ENCODE measurements at regions not wholly inside any gene's neighbourhood (a gene's known extent, or its start where the extent isn't known, plus 50 kb on each side); places are given as distances from the start of the nearest gene placed in this dataset.

DNA sequence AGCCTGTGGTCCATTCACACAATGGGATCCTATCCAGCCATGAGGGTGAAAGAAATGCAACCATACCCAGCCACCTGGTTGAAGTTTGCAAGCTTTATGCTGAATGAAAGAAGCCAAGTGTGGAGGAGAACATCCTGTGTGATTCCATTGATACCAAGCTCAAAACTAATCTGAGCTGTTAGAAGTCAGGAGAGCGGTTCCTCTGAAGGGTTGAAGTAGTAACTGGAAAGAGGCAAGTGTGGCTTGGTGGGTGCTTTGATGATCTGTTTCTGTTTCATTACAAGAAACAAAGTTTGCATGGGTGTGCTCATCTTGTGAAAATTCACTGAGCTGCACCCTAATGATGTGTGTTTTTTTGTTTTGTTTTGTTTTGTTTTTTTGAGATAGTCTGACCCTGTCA lies 99.4 kb downstream of the SALL1 start:
- Histone ChIP-seq H3K27me3 (ENCODE audit: low read length) (no peaks in the 10 kb centered on the region), H3F3A (ENCODE audit: low read length, unreplicated experiment) (no peaks in the 10 kb centered on the region), H3K4me1 (ENCODE audit: insufficient read depth, low read length) (no peaks in the 10 kb centered on the region), H3K9me2 (replicated peaks; ENCODE audit: low read length) (no peaks in the 10 kb centered on the region), H3K9ac (ENCODE audit: low read length) (no peak overlapping the region), H4K20me1 (ENCODE audit: low read length) (no peaks in the 10 kb centered on the region), H3K9me3 (ENCODE audit: low read length) (no peaks in the 10 kb centered on the region), H3K4me3 (ENCODE audit: low read length) (no peak overlapping the region), H3K79me2 (ENCODE audit: low read length) (no peaks in the 10 kb centered on the region), H3K27ac (ENCODE audit: low read length) (no peak overlapping the region), H3K36me3 (ENCODE audit: low read depth, low read length) (no peaks in the 10 kb centered on the region), H3K4me2 (ENCODE audit: low read length) (no peak overlapping the region), H2AFZ (ENCODE audit: low read length) (no peak overlapping the region)
- DNase-seq (no peak), ATAC-seq (no peak)
- intact Hi-C loops (cut with micrococcal nuclease), result no loop called here
- TF ChIP-seq EZH2phosphoT487 (IDR thresholded peaks at IDR 0.05; ENCODE audit: borderline replicate concordance, low read length), result no peak
- no peak for TF ChIP-seq EZH2 (IDR thresholded peaks at IDR 0.05; ENCODE audit: low read length, unreplicated experiment)
- TF ChIP-seq, protein P1, sequence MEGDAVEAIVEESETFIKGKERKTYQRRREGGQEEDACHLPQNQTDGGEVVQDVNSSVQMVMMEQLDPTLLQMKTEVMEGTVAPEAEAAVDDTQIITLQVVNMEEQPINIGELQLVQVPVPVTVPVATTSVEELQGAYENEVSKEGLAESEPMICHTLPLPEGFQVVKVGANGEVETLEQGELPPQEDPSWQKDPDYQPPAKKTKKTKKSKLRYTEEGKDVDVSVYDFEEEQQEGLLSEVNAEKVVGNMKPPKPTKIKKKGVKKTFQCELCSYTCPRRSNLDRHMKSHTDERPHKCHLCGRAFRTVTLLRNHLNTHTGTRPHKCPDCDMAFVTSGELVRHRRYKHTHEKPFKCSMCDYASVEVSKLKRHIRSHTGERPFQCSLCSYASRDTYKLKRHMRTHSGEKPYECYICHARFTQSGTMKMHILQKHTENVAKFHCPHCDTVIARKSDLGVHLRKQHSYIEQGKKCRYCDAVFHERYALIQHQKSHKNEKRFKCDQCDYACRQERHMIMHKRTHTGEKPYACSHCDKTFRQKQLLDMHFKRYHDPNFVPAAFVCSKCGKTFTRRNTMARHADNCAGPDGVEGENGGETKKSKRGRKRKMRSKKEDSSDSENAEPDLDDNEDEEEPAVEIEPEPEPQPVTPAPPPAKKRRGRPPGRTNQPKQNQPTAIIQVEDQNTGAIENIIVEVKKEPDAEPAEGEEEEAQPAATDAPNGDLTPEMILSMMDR (conservative IDR thresholded peaks at IDR 0.05; ENCODE audit: low read depth, low read length), result no peak
- POLR2A ChIA-PET (ENCODE audit: unreplicated experiment), result interaction anchor here (0.6 kb wide), 1 partner anchor 185 kb away, joined by 4 read pairs; no protein-coding TSS in a partner anchor
- CTCF ChIA-PET, result no interaction called here
- no TSS peak for BruUV-seq (replicated peaks)

DNA sequence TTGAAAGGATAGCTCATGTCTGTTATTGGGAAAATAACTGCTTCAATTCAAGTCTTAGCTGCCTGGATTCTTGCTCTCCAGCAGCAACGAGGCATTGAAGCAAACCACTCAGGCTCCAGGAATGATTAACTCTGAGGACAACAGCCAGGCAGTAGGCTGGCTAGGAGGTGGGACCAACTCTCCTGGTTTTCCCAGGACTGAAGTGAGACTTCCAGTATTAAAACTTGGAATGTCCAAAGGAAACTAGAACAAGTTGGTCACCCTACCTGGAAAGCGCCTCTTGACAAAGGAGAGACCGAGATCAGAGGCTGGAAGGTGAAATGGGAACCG lies 100.7 kb downstream of the SALL1 start:
- no peaks in the 10 kb centered on the region for H3K4me1 ChIP-seq (ENCODE audit: insufficient read depth, low read length)
- no peaks in the 10 kb centered on the region for H3K27me3 ChIP-seq (ENCODE audit: low read length)
- H3K27ac ChIP-seq (ENCODE audit: low read length), result no peak overlapping the region
- DNase-seq, result no peak
- no TSS peak for BruUV-seq (replicated peaks)
- no peak overlapping the region for H3K4me2 ChIP-seq (ENCODE audit: low read length)
- no peak for ATAC-seq
- no peak for TF ChIP-seq EZH2 (IDR thresholded peaks at IDR 0.05; ENCODE audit: low read length, unreplicated experiment)
- H3K79me2 ChIP-seq (ENCODE audit: low read length), result no peaks in the 10 kb centered on the region
- H3K9ac ChIP-seq (ENCODE audit: low read length), result no peak overlapping the region
- no peaks in the 10 kb centered on the region for H3K9me2 ChIP-seq (replicated peaks; ENCODE audit: low read length)
- no peak overlapping the region for H2AFZ ChIP-seq (ENCODE audit: low read length)
- H3K4me3 ChIP-seq (ENCODE audit: low read length), result no peak overlapping the region
- H3K36me3 ChIP-seq (ENCODE audit: low read depth, low read length), result no peaks in the 10 kb centered on the region
- no peaks in the 10 kb centered on the region for H4K20me1 ChIP-seq (ENCODE audit: low read length)
- H3F3A ChIP-seq (ENCODE audit: low read length, unreplicated experiment), result no peaks in the 10 kb centered on the region
- ChIA-PET CTCF (no interaction called here), POLR2A (ENCODE audit: unreplicated experiment) (no interaction called here)
- H3K9me3 ChIP-seq (ENCODE audit: low read length), result no peaks in the 10 kb centered on the region
- intact Hi-C loops (cut with micrococcal nuclease), result no loop called here

GRCh38 chr16:51049678-51050376 lies 101.2 kb downstream of the SALL1 start:
- TF ChIP-seq, protein P1 (conservative IDR thresholded peaks at IDR 0.05; ENCODE audit: low read depth, low read length), result no peak
- TF ChIP-seq EZH2 (IDR thresholded peaks at IDR 0.05; ENCODE audit: low read length, unreplicated experiment) (no peak), EZH2phosphoT487 (IDR thresholded peaks at IDR 0.05; ENCODE audit: borderline replicate concordance, low read length) (no peak)
- BruUV-seq (replicated peaks), result no TSS peak
- Histone ChIP-seq H3K4me2 (ENCODE audit: low read length) (no peak overlapping the region), H3K9me2 (replicated peaks; ENCODE audit: low read length) (no peaks in the 10 kb centered on the region), H3K9ac (ENCODE audit: low read length) (no peak overlapping the region), H3K36me3 (ENCODE audit: low read depth, low read length) (no peaks in the 10 kb centered on the region), H3K4me1 (ENCODE audit: insufficient read depth, low read length) (no peaks in the 10 kb centered on the region), H3K27ac (ENCODE audit: low read length) (no peak overlapping the region), H3F3A (ENCODE audit: low read length, unreplicated experiment) (no peaks in the 10 kb centered on the region), H3K4me3 (ENCODE audit: low read length) (no peak overlapping the region), H3K79me2 (ENCODE audit: low read length) (no peaks in the 10 kb centered on the region), H3K9me3 (ENCODE audit: low read length) (no peaks in the 10 kb centered on the region), H3K27me3 (ENCODE audit: low read length) (no peaks in the 10 kb centered on the region), H2AFZ (ENCODE audit: low read length) (no peak overlapping the region), H4K20me1 (ENCODE audit: low read length) (no peaks in the 10 kb centered on the region)
- no peak for DNase-seq
- ChIA-PET CTCF (no interaction called here), POLR2A (ENCODE audit: unreplicated experiment) (no interaction called here)
- ATAC-seq, result no peak
- intact Hi-C loops (cut with micrococcal nuclease), result no loop called here

All from PC-3 (cell line).